Vagina (tissue), 2 donors: ENCODE measurements at regions not wholly inside any gene's neighbourhood (a gene's known extent, or its start where the extent isn't known, plus 50 kb on each side); places are given as distances from the start of the nearest gene placed in this dataset.

ENCODE experiments used
- DNase-seq, 2 donors: peaks; one replicate each; pipeline ENCODE4 v3.0.0-alpha.2; 2017; ENCODE audit errors: extremely low spot score in 2 of 2
- H3K27ac ChIP-seq: fragments of 200-600 bp; sonication (generic); one replicate; pipeline ENCODE4 v1.5.1; 2019
- H3K27me3 ChIP-seq: fragments of 200-600 bp; sonication (generic); one replicate; pipeline ENCODE4 v1.5.1; 2019
- H3K36me3 ChIP-seq, 2 donors: fragments of 200-600 bp; sonication (generic); one replicate each; pipeline ENCODE4 v1.5.1; 2017 to 2019
- H3K4me1 ChIP-seq: fragments of 200-600 bp; sonication (generic); one replicate; pipeline ENCODE4 v1.5.1; 2019
- H3K4me3 ChIP-seq, 2 donors: fragments of 200-600 bp; sonication (generic); 1 replicate in 1 of 2; 2 replicates in 1 of 2; pipeline ENCODE4 v1.5.1; 2016 to 2019
- H3K9me3 ChIP-seq: fragments of 200-600 bp; sonication (generic); one replicate; pipeline ENCODE4 v1.5.1; 2019
- POLR2A ChIP-seq, 2 donors: fragments of 450-650 bp; IDR thresholded peaks; one replicate each; pipeline ENCODE4 v1.6.1; 2017; ENCODE audit warnings: antibody characterized with exemption in 2 of 2, mild to moderate bottlenecking in 2 of 2, moderate library complexity in 2 of 2
- POLR2AphosphoS5 ChIP-seq, 2 donors: sonication (generic); formaldehyde crosslinking; IDR thresholded peaks; one replicate each; pipeline ENCODE4 v1.9.0; 2017; ENCODE audit warnings: antibody characterized with exemption in 2 of 2, mild to moderate bottlenecking in 2 of 2, low read depth in 1 of 2; ENCODE audit not compliant: insufficient read depth in 1 of 2
- intact Hi-C: fragments of 100-400 bp; cut with DNase I; formaldehyde crosslinking; loops from one replicate; pipeline ENCODE4 v1.15.1; 2023
- TF ChIP-seq, protein P1 (sequence below), 3 experiments: fragments of 450-650 bp in 2 of 3; fragments of 200-600 bp in 1 of 3; sonication (generic) in 1 of 3; IDR thresholded peaks; one replicate each; pipeline ENCODE4 v1.5.1; 2017 to 2019; ENCODE audit warnings: antibody characterized with exemption in 3 of 3, mild to moderate bottlenecking in 2 of 3, moderate library complexity in 2 of 3

DNA sequence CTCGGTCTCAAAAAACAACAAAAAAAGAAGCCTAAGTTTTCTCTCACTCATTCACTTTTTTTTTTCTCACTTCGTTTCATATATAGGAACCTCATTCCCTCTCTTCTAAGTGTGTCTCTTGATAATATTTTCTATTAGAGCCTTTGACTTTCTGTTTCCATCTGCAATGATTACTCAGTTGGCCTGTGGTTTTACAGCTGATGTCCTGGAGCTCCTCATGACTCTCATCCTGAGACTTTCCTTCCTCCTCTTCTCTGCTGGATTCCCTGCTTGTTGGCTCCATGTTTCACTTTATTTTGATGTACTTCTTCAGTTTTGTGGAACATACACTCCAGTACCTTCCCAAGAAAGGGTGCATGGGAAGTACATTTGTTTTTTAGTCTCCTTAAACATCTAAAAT lies 154.2 kb upstream of the GATA6 start:
- DNase-seq: no peak
- H3K27me3 ChIP-seq: no peaks in the 10 kb centered on the region
- no peaks in the 10 kb centered on the region for H3K9me3 ChIP-seq
- H3K4me1 ChIP-seq: no peaks in the 10 kb centered on the region
- no peak overlapping the region for H3K4me3 ChIP-seq
- no peaks in the 10 kb centered on the region for H3K36me3 ChIP-seq
- no peak overlapping the region for H3K27ac ChIP-seq
- TF ChIP-seq POLR2AphosphoS5 (IDR thresholded peaks at IDR 0.05; ENCODE audit: insufficient read depth in 1 of 2, low read depth in 1 of 2) (no peak), POLR2A (IDR thresholded peaks at IDR 0.05) (no peak)
- TF ChIP-seq, protein P1, sequence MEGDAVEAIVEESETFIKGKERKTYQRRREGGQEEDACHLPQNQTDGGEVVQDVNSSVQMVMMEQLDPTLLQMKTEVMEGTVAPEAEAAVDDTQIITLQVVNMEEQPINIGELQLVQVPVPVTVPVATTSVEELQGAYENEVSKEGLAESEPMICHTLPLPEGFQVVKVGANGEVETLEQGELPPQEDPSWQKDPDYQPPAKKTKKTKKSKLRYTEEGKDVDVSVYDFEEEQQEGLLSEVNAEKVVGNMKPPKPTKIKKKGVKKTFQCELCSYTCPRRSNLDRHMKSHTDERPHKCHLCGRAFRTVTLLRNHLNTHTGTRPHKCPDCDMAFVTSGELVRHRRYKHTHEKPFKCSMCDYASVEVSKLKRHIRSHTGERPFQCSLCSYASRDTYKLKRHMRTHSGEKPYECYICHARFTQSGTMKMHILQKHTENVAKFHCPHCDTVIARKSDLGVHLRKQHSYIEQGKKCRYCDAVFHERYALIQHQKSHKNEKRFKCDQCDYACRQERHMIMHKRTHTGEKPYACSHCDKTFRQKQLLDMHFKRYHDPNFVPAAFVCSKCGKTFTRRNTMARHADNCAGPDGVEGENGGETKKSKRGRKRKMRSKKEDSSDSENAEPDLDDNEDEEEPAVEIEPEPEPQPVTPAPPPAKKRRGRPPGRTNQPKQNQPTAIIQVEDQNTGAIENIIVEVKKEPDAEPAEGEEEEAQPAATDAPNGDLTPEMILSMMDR (IDR thresholded peaks at IDR 0.05): no peak
- intact Hi-C loops: no loop called here

DNA sequence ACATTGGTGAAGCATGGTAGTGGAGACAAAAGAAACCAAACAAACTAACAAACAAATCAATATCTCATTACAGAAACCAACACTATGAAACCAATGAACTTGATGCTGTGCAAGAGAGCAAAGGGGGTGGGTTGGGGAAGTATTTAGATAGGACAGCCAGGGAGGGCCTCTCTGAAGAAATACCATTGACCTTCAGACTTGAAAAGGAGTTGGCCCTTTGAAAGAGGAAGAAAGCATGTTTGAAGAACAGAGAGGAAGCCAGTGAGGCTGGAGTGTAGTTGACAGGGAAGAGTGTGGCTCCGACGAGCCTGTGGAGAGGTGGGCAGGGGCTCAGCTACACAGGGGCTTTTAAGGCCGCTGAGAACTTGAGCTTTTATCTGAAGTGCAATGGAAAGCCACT lies 151.0 kb upstream of the GATA6 start:
- H3K4me1 ChIP-seq: no peaks in the 10 kb centered on the region
- no peaks in the 10 kb centered on the region for H3K9me3 ChIP-seq
- H3K4me3 ChIP-seq: no peak overlapping the region
- no peak for DNase-seq
- TF ChIP-seq POLR2AphosphoS5 (IDR thresholded peaks at IDR 0.05; ENCODE audit: insufficient read depth in 1 of 2, low read depth in 1 of 2) (no peak), POLR2A (IDR thresholded peaks at IDR 0.05) (no peak)
- TF ChIP-seq, protein P1 (IDR thresholded peaks at IDR 0.05): no peak
- intact Hi-C loops: no loop called here
- no peak overlapping the region for H3K27ac ChIP-seq
- H3K27me3 ChIP-seq: no peaks in the 10 kb centered on the region
- no peaks in the 10 kb centered on the region for H3K36me3 ChIP-seq

DNA sequence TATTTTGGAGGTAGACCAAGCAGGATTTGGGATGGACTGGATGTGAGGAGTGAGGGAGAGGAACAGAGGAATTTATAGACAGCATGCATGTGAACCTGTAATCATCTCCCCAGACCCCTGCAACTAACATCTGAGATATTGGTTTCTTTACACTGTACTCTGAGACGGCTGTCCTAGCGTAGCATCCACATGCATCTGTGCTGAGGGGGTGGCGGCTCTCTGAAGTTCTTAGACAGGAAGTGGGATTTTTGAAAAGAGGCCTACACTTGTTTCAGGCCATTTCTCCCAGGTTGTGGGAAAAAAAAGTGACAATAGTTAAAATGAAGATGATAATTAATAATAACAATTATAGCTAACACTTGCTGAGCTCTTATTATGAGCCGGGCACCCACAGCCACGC lies 150.2 kb upstream of the GATA6 start:
- Histone ChIP-seq H3K27me3 (no peaks in the 10 kb centered on the region), H3K4me1 (no peaks in the 10 kb centered on the region), H3K36me3 (no peaks in the 10 kb centered on the region), H3K4me3 (no peak overlapping the region), H3K27ac (no peak overlapping the region), H3K9me3 (no peaks in the 10 kb centered on the region)
- intact Hi-C loops: no loop called here
- no peak for DNase-seq
- TF ChIP-seq POLR2A (IDR thresholded peaks at IDR 0.05) (no peak), POLR2AphosphoS5 (IDR thresholded peaks at IDR 0.05; ENCODE audit: insufficient read depth in 1 of 2, low read depth in 1 of 2) (no peak)
- TF ChIP-seq, protein P1 (IDR thresholded peaks at IDR 0.05): no peak

DNA sequence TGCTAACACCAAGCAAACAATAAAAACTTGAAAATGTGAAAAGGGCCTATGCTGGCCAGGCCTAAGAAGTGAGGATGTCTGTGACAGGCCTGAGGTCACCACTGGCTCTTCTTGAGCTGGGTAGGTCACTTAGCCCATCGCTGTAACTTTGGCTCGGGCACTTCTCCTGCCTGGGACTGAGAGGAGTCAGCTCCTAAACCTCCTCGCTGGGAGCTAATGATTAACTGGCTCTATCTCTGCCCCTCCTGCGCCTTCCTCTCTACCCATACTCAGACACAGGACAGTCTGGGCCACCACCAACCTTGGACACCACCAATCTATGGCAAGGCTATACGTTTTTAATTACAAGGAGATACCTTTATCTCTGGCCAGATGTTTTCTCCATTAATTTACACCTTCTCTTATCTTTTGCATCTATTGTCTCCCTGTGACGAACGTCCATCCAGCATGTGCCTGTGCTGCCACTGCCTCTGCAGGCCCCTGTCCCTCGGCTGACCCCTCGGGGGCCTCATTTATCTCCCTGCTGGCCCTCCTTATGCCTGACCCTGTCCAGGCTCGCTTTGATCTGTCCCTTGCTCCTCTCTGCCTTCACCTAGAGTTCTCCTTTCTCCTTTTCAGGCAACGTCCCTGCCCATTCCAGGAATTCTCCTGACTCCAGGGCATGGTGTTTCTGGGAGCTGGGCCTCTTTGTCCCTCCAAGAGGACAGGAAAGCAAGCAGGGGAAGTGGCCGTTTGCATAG lies 149.1 kb upstream of the GATA6 start:
- Histone ChIP-seq H3K4me3 (no peak overlapping the region), H3K27me3 (no peaks in the 10 kb centered on the region), H3K4me1 (no peaks in the 10 kb centered on the region), H3K36me3 (no peaks in the 10 kb centered on the region), H3K27ac (no peak overlapping the region), H3K9me3 (no peaks in the 10 kb centered on the region)
- intact Hi-C loops: no loop called here
- no peak for DNase-seq
- TF ChIP-seq POLR2AphosphoS5 (IDR thresholded peaks at IDR 0.05; ENCODE audit: insufficient read depth in 1 of 2, low read depth in 1 of 2) (no peak), POLR2A (IDR thresholded peaks at IDR 0.05) (no peak)
- TF ChIP-seq, protein P1 (IDR thresholded peaks at IDR 0.05): no peak

DNA sequence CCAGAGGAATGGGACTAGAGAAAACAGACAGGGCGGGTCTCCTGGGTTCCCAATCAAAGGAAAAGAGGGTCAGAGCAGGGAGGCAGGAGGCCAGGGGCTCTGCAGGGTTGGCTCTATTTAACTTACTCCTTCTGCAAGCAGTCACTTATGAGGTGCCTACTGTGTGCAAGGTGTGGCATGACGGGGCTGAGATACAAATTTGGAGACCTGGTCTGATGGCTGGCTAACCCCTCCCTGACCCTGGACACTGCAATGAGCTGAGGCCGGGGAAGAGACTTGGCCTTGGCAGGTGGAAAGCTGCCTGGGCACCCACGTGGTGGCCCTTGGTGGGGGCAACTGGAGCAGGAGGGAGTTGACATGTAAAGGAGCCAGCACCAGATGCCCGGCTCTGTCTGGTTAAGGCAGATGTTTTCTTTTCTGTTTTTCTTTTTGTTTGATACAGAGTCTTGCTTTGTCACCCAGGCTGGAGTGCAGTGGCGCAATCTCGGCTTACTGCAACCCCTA lies 148.5 kb upstream of the GATA6 start:
- H3K27me3 ChIP-seq: no peaks in the 10 kb centered on the region
- no peaks in the 10 kb centered on the region for H3K9me3 ChIP-seq
- no peak overlapping the region for H3K27ac ChIP-seq
- intact Hi-C loops: no loop called here
- no peak for DNase-seq
- no peaks in the 10 kb centered on the region for H3K36me3 ChIP-seq
- H3K4me1 ChIP-seq: no peaks in the 10 kb centered on the region
- no peak overlapping the region for H3K4me3 ChIP-seq
- no peak for TF ChIP-seq POLR2AphosphoS5 (IDR thresholded peaks at IDR 0.05; ENCODE audit: insufficient read depth in 1 of 2, low read depth in 1 of 2)
- TF ChIP-seq, protein P1 (IDR thresholded peaks at IDR 0.05): no peak
- no peak for TF ChIP-seq POLR2A (IDR thresholded peaks at IDR 0.05)
